CD14-positive monocyte (primary cell): ENCODE measurements at regions not wholly inside any gene's neighbourhood (a gene's known extent, or its start where the extent isn't known, plus 50 kb on each side); places are given as distances from the start of the nearest gene placed in this dataset.
"Not testable (repeated sequence)": the region's sequence is repeated elsewhere in the genome, so short reads cannot be mapped to it uniquely, and the experiment has no call there.

Source experiments
- DNase-seq, 3 donors: peaks; one replicate each; pipeline ENCODE4 v3.0.0-alpha.2; 2011 to 2022
- H2AFZ ChIP-seq: 2 replicates; pipeline ENCODE4 v1.6.0; 2012; ENCODE audit warnings: mild to moderate bottlenecking, low read depth, low read length, inconsistent platforms; ENCODE audit not compliant: insufficient read depth, poor library complexity, severe bottlenecking
- H3K27ac ChIP-seq, 2 donors: 1 replicate in 1 of 2; 2 replicates in 1 of 2; pipeline ENCODE4 v1.5.1; 2012 to 2013; ENCODE audit warnings: low read length in 2 of 2, control low read depth in 1 of 2, inconsistent platforms in 1 of 2, low read depth in 1 of 2, mild to moderate bottlenecking in 1 of 2
- H3K27me3 ChIP-seq, 2 donors: one replicate each; pipeline versions ENCODE4 v1.6.0 to v1.6.1; 2011 to 2013; ENCODE audit warnings: low read length in 2 of 2; ENCODE audit not compliant: control insufficient read depth in 2 of 2, insufficient read depth in 2 of 2
- H3K36me3 ChIP-seq, 2 donors: replicated peaks in 1 of 2; 1 replicate in 1 of 2; 2 replicates in 1 of 2; pipeline versions ENCODE4 v1.5.1 to v1.6.1; 2012 to 2013; ENCODE audit warnings: low read length in 2 of 2, control low read depth in 1 of 2, inconsistent platforms in 1 of 2, mild to moderate bottlenecking in 1 of 2; ENCODE audit not compliant: insufficient read depth in 2 of 2, control insufficient read depth in 1 of 2
- H3K4me1 ChIP-seq, 2 donors: 1 replicate in 1 of 2; 2 replicates in 1 of 2; pipeline versions ENCODE4 v1.5.1 to v1.6.1; 2012 to 2013; ENCODE audit warnings: low read length in 2 of 2, control low read depth in 1 of 2, inconsistent platforms in 1 of 2, mild to moderate bottlenecking in 1 of 2, moderate library complexity in 1 of 2; ENCODE audit not compliant: insufficient read depth in 2 of 2, control insufficient read depth in 1 of 2
- H3K4me2 ChIP-seq: replicated peaks from 2 replicates; pipeline ENCODE3; 2012; ENCODE audit warnings: low read length, moderate library complexity, mild to moderate bottlenecking; ENCODE audit not compliant: poor library complexity, severe bottlenecking; ENCODE audit errors: extremely low read depth
- H3K4me3 ChIP-seq, 3 experiments: fragments of 200-600 bp in 1 of 3; sonication (generic) in 1 of 3; replicated peaks in 1 of 3; 1 replicate in 2 of 3; 2 replicates in 1 of 3; pipeline ENCODE4 v1.5.1; 2011 to 2013; ENCODE audit warnings: low read length in 3 of 3, mild to moderate bottlenecking in 3 of 3, control low read depth in 2 of 3, low read depth in 2 of 3, inconsistent platforms in 1 of 3, moderate library complexity in 1 of 3
- H3K79me2 ChIP-seq: 2 replicates; pipeline ENCODE4 v1.6.0; 2012; ENCODE audit warnings: mild to moderate bottlenecking, control low read depth, inconsistent platforms, low read length, moderate library complexity; ENCODE audit not compliant: insufficient read depth
- H3K9ac ChIP-seq: 2 replicates; pipeline ENCODE4 v1.6.0; 2017; ENCODE audit warnings: low read length, mild to moderate bottlenecking; ENCODE audit not compliant: insufficient read depth, poor library complexity, severe bottlenecking
- H3K9me3 ChIP-seq, 2 donors: replicated peaks in 1 of 2; 1 replicate in 1 of 2; 2 replicates in 1 of 2; pipeline versions ENCODE4 v1.5.1 to v1.6.1; 2012 to 2013; ENCODE audit warnings: low read length in 2 of 2, control low read depth in 1 of 2; ENCODE audit not compliant: control insufficient read depth in 1 of 2, insufficient read depth in 1 of 2
- H4K20me1 ChIP-seq: 2 replicates; pipeline ENCODE4 v1.6.0; 2012; ENCODE audit warnings: mild to moderate bottlenecking, low read length, control low read depth, moderate library complexity; ENCODE audit not compliant: insufficient read depth
- H3K27ac Mint-ChIP-seq, 7 donors: one replicate each; pipeline ENCODE4 v1.8.0; 2020; ENCODE audit warnings: mild to moderate bottlenecking in 7 of 7, mixed read lengths in 7 of 7, moderate library complexity in 6 of 7, inconsistent platforms in 2 of 7
- H3K27me3 Mint-ChIP-seq, 3 donors: one replicate each; pipeline ENCODE4 v1.8.0; 2021 to 2022; ENCODE audit warnings: low read depth in 3 of 3, mild to moderate bottlenecking in 3 of 3, mixed read lengths in 3 of 3, moderate library complexity in 3 of 3, inconsistent platforms in 1 of 3
- H3K36me3 Mint-ChIP-seq, 2 donors: one replicate each; pipeline ENCODE4 v1.8.0; 2020; ENCODE audit warnings: mixed read lengths in 2 of 2, inconsistent platforms in 1 of 2, mild to moderate bottlenecking in 1 of 2
- H3K4me1 Mint-ChIP-seq: one replicate; pipeline ENCODE4 v1.8.0; 2020; ENCODE audit warnings: mild to moderate bottlenecking, mixed read lengths
- H3K4me3 Mint-ChIP-seq, 2 donors: one replicate each; pipeline ENCODE4 v1.8.0; 2020; ENCODE audit warnings: mild to moderate bottlenecking in 2 of 2, mixed read lengths in 2 of 2, moderate library complexity in 1 of 2
- H3K9me3 Mint-ChIP-seq, 7 donors: one replicate each; pipeline ENCODE4 v1.8.0; 2020 to 2022; ENCODE audit warnings: mixed read lengths in 7 of 7, mild to moderate bottlenecking in 6 of 7, moderate library complexity in 6 of 7, inconsistent platforms in 2 of 7
- CTCF ChIP-seq: fragments of 200-600 bp; IDR thresholded peaks from one replicate; pipeline ENCODE4 v1.8.0; 2022; ENCODE audit warnings: antibody characterized with exemption, mild to moderate bottlenecking
- WGBS: methylation state at CpG from one replicate; pipeline ENCODE4 v1.1.5; 2013; ENCODE audit warnings: missing lambda C conversion rate; ENCODE audit not compliant: insufficient coverage; 5-methylcytosine and 5-hydroxymethylcytosine counted together
- intact Hi-C, 2 donors: fragments of 100-400 bp; cut with micrococcal nuclease; formaldehyde crosslinking; loops; one replicate each; pipeline versions ENCODE4 v1.15.0 to v1.15.1; 2023

- Mint-ChIP-seq H3K9me3 (peaks cover under 1 to 11% (median 5%) of the 10 kb centered on the region in 7 donors), H3K27me3 (no peaks in the 10 kb centered on the region), H3K4me3 (no peak overlapping the region), H3K36me3 (peaks cover 0 to 2% of the 10 kb centered on the region in 2 donors), H3K27ac (no peak overlapping the region), H3K4me1 (peaks cover 43% of the 10 kb centered on the region)
- intact Hi-C loops = no loop called here
- peaks cover 27 to 34% of the 10 kb centered on the region in 2 donors for H3K4me1 ChIP-seq
- H4K20me1 ChIP-seq = no peaks in the 10 kb centered on the region
- no peak for TF ChIP-seq CTCF
- H2AFZ ChIP-seq = peak overlapping the region; percentile 40
- WGBS = no CpG with 5 or more reads among the region's 2 CpGs
- no peaks in the 10 kb centered on the region for H3K27me3 ChIP-seq
- H3K27ac ChIP-seq = no peak overlapping the region
- H3K79me2 ChIP-seq = no peaks in the 10 kb centered on the region
- no peak for DNase-seq
- no peak overlapping the region for H3K4me3 ChIP-seq
- no peak overlapping the region for H3K9ac ChIP-seq
- H3K36me3 ChIP-seq = no peaks in the 10 kb centered on the region
- peak overlapping the region; percentile 47 for H3K4me2 ChIP-seq
- peaks cover 0 to under 1% of the 10 kb centered on the region in 2 donors for H3K9me3 ChIP-seq
Measured at GRCh38 chr12:40168868-40169267, 55.9 kb upstream of the LRRK2 start.

- Histone ChIP-seq H2AFZ (peak overlapping the region; percentile 40), H3K27ac (peak overlapping the region; percentile 44 to 48), H3K4me1 (peaks cover 27 to 34% of the 10 kb centered on the region in 2 donors), H3K4me2 (peak overlapping the region; percentile 47), H3K4me3 (peak overlapping the region in 1 of 3 experiments; percentile 37)
- H3K4me1 Mint-ChIP-seq = peaks cover 40% of the 10 kb centered on the region
- DNase-seq, H3K27me3 Mint-ChIP-seq, H3K79me2 ChIP-seq, H3K27me3 ChIP-seq, H3K9ac ChIP-seq, H4K20me1 ChIP-seq, H3K9me3 ChIP-seq, H3K36me3 ChIP-seq, intact Hi-C loops, H3K36me3 Mint-ChIP-seq: not testable (repeated sequence)
- peaks cover 5 to 15% (median 10%) of the 10 kb centered on the region in 7 donors for H3K9me3 Mint-ChIP-seq
- peak overlapping the region; percentile 16 to 88 (median 37) for H3K27ac Mint-ChIP-seq
- peak overlapping the region in 1 of 2 donors; percentile 46 for H3K4me3 Mint-ChIP-seq
- WGBS = no CpG with 5 or more reads among the region's 3 CpGs
Measured at GRCh38 chr12:40168419-40168818, 56.4 kb upstream of the LRRK2 start.
